GM12878 (cell line): ENCODE measurements at regions not wholly inside any gene's neighbourhood (a gene's known extent, or its start where the extent isn't known, plus 50 kb on each side); places are given as distances from the start of the nearest gene placed in this dataset.

Experiments
- ATAC-seq: fragments of 200-7000 bp; cut with Tn5 transposase; 3 replicates; pipeline ENCODE4 v1.9.1; 2020; ENCODE audit warnings: mild to moderate bottlenecking, moderate library complexity
- BruUV-seq: library from RNA; stranded (reverse); fragments of 400-500 nt; replicated peaks from 2 replicates; lab custom pipeline; 2021; lab: Mats Ljungman, UMichigan
- CTCF ChIA-PET: fragments of 300-600 bp; sonication (Branson Sonifier 250); formaldehyde crosslinking; extraction: SDS; loops from one replicate; lab custom pipeline; 2021; ENCODE audit warnings: inconsistent platforms; lab: Yijun Ruan, JAX
- POLR2A ChIA-PET: fragments of 350-600 bp; formaldehyde crosslinking; extraction: SDS; loops from one replicate; lab custom pipeline; 2021; ENCODE audit warnings: inconsistent platforms; lab: Charles Lee
- RAD21 ChIA-PET: fragments of 300-600 bp; sonication (Branson Sonifier 250); formaldehyde crosslinking; loops from one replicate; lab custom pipeline; 2023; ENCODE audit warnings: antibody characterized with exemption; ENCODE audit not compliant: unreplicated experiment; lab: Charles Lee
- SMC1A ChIA-PET: fragments of 300-600 bp; sonication (Branson Sonifier 250); formaldehyde crosslinking; loops from one replicate; lab custom pipeline; 2023; ENCODE audit not compliant: unreplicated experiment, uncharacterized antibody; lab: Charles Lee
- DNase-seq: peaks from one replicate; pipeline ENCODE4 v3.0.0-alpha.2; 2011; ENCODE audit warnings: low read depth, low spot score
- FAIRE-seq: peaks from 3 replicates; lab custom pipeline; 2011; peaks lifted over from hg19 to GRCh38; lab: Jason Lieb, UNC
- H2AFZ ChIP-seq: 2 replicates; pipeline ENCODE4 v1.6.0; 2011; ENCODE audit warnings: low read depth, low read length, control low read depth; ENCODE audit not compliant: control insufficient read depth
- H3K27ac ChIP-seq: 2 replicates; pipeline ENCODE4 v1.5.1; 2011; ENCODE audit warnings: control low read depth; ENCODE audit not compliant: control insufficient read depth, insufficient read depth
- H3K27me3 ChIP-seq, 2 experiments: replicated peaks in 1 of 2; 2 replicates each; pipeline versions ENCODE4 v1.6.0 to v1.6.1; 2011; ENCODE audit warnings: low read length in 1 of 2; ENCODE audit not compliant: control insufficient read depth in 2 of 2, insufficient read depth in 2 of 2
- H3K36me3 ChIP-seq, 2 experiments: 2 replicates each; pipeline ENCODE4 v1.5.1; 2011; ENCODE audit warnings: low read length in 1 of 2; ENCODE audit not compliant: control insufficient read depth in 2 of 2, insufficient read depth in 2 of 2
- H3K4me1 ChIP-seq: 2 replicates; pipeline ENCODE4 v1.6.1; 2011; ENCODE audit warnings: mild to moderate bottlenecking, low read length, moderate library complexity, mixed read lengths; ENCODE audit not compliant: control insufficient read depth, insufficient read depth
- H3K4me2 ChIP-seq: 2 replicates; pipeline ENCODE4 v1.6.0; 2011; ENCODE audit warnings: control low read depth; ENCODE audit not compliant: control insufficient read depth, insufficient read depth
- H3K4me3 ChIP-seq: fragments of 200-600 bp; sonication (generic); 2 replicates; pipeline ENCODE4 v1.5.1; 2016
- H3K79me2 ChIP-seq: 2 replicates; pipeline ENCODE4 v1.6.0; 2011; ENCODE audit warnings: low read length; ENCODE audit not compliant: control insufficient read depth, insufficient read depth
- H3K9ac ChIP-seq: 2 replicates; pipeline ENCODE4 v1.8.0; 2011; ENCODE audit warnings: low read length, control low read depth, mixed read lengths; ENCODE audit not compliant: control insufficient read depth, insufficient read depth
- H3K9me3 ChIP-seq: replicated peaks from 3 replicates; pipeline ENCODE4 v1.5.1; 2011; ENCODE audit warnings: mild to moderate bottlenecking, low read length; ENCODE audit not compliant: control insufficient read depth, insufficient read depth
- H4K20me1 ChIP-seq: 2 replicates; pipeline ENCODE4 v1.6.0; 2011; ENCODE audit not compliant: control insufficient read depth, insufficient read depth
- CBX5 ChIP-seq: sonication (generic); IDR thresholded peaks from 2 replicates; pipeline ENCODE4 v1.6.1; 2016; ENCODE audit warnings: low read depth, moderate library complexity, mild to moderate bottlenecking, inconsistent platforms
- FOS ChIP-seq: IDR thresholded peaks from 3 replicates; pipeline ENCODE4 v1.6.1; 2011; ENCODE audit warnings: borderline replicate concordance; ENCODE audit not compliant: insufficient read length; ENCODE audit errors: extremely low read depth
- FOXK2 ChIP-seq: fragments of 450-650 bp; IDR thresholded peaks from 2 replicates; pipeline ENCODE4 v1.6.1; 2017; ENCODE audit warnings: mild to moderate bottlenecking, moderate library complexity
- IKZF1 ChIP-seq: fragments of 450-650 bp; conservative IDR thresholded peaks from 2 replicates; pipeline ENCODE4 v1.6.1; 2017; ENCODE audit warnings: antibody characterized with exemption, mild to moderate bottlenecking
- IRF4 ChIP-seq: IDR thresholded peaks from 2 replicates; pipeline ENCODE4 v1.6.1; 2011; ENCODE audit warnings: low read depth, low read length
- MEF2A ChIP-seq: IDR thresholded peaks from 2 replicates; pipeline ENCODE4 v1.6.1; 2011; ENCODE audit warnings: low read depth, mild to moderate bottlenecking, low read length, moderate library complexity; ENCODE audit not compliant: insufficient read depth
- MYC ChIP-seq: IDR thresholded peaks from 2 replicates; pipeline ENCODE4 v1.6.1; 2011; ENCODE audit warnings: mild to moderate bottlenecking, low read length, moderate library complexity, inconsistent platforms; ENCODE audit not compliant: insufficient read depth, insufficient replicate concordance, insufficient read length, severe bottlenecking
- POLR2A ChIP-seq: IDR thresholded peaks from 2 replicates; pipeline ENCODE4 v1.6.1; 2011; ENCODE audit warnings: low read depth, mild to moderate bottlenecking, low read length
- STAT3 ChIP-seq: IDR thresholded peaks from 2 replicates; pipeline ENCODE4 v1.6.1; 2011; ENCODE audit warnings: low read depth, low read length, improper control_type of control experiment
- ZNF384 ChIP-seq: IDR thresholded peaks from 2 replicates; pipeline ENCODE4 v1.6.1; 2012; ENCODE audit warnings: low read depth, mild to moderate bottlenecking, low read length, improper control_type of control experiment, borderline replicate concordance
- WGBS: methylation state at CpG from one replicate; pipeline ENCODE4 v1.1.6; 2016; ENCODE audit warnings: low lambda C conversion rate; ENCODE audit not compliant: insufficient replicate concordance, insufficient coverage; ENCODE audit errors: missing lambda C conversion rate; 5-methylcytosine and 5-hydroxymethylcytosine counted together
- in situ Hi-C: fragments of 300-500 bp; cut with MboI; formaldehyde crosslinking; loops from 9 replicates; pipeline ENCODE4 v1.14.3; 2018; ENCODE audit warnings: mixed read lengths
- intact Hi-C: fragments of 100-400 bp; cut with micrococcal nuclease; formaldehyde crosslinking; loops from one replicate; pipeline ENCODE4 v1.14.2; 2022; ENCODE audit not compliant: unreplicated experiment
- TF ChIP-seq, protein P1 (sequence below): IDR thresholded peaks from 2 replicates; pipeline ENCODE4 v1.6.1; 2011; ENCODE audit warnings: borderline replicate concordance, low read depth, mild to moderate bottlenecking, moderate library complexity, low read length; ENCODE audit not compliant: insufficient read depth, poor library complexity, severe bottlenecking

- POLR2A ChIA-PET = no interaction called here
- 49% methylated on average over 3 of the region's 3 CpGs for WGBS
Observed at GRCh38 chr10:44267007-44267406, 117.9 kb downstream of the CXCL12 start.

More at GRCh38 chr10:44267007-44267406, 117.9 kb downstream of the CXCL12 start:
- intact Hi-C loops = no loop called here
- no peak for ATAC-seq
- Histone ChIP-seq H4K20me1 (no peaks in the 10 kb centered on the region), H3K4me1 (peaks cover 26% of the 10 kb centered on the region), H3K79me2 (no peaks in the 10 kb centered on the region), H3K4me2 (no peak overlapping the region), H3K9me3 (no peaks in the 10 kb centered on the region; the same call in 2 of the 3 replicates), H3K27me3 (no peaks in the 10 kb centered on the region), H3K9ac (no peak overlapping the region), H3K36me3 (no peaks in the 10 kb centered on the region), H3K27ac (no peak overlapping the region), H3K4me3 (no peak overlapping the region), H2AFZ (no peak overlapping the region)
- no peak for TF ChIP-seq IKZF1
- no peak for TF ChIP-seq MEF2A
- no peak for TF ChIP-seq STAT3
- no peak for TF ChIP-seq POLR2A
- no peak for TF ChIP-seq IRF4
- no peak for TF ChIP-seq MYC
- no peak for TF ChIP-seq ZNF384
- no peak for TF ChIP-seq FOS
- TF ChIP-seq CBX5 = no peak
- TF ChIP-seq, protein P1, sequence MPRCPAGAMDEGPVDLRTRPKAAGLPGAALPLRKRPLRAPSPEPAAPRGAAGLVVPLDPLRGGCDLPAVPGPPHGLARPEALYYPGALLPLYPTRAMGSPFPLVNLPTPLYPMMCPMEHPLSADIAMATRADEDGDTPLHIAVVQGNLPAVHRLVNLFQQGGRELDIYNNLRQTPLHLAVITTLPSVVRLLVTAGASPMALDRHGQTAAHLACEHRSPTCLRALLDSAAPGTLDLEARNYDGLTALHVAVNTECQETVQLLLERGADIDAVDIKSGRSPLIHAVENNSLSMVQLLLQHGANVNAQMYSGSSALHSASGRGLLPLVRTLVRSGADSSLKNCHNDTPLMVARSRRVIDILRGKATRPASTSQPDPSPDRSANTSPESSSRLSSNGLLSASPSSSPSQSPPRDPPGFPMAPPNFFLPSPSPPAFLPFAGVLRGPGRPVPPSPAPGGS = no peak
- no peak for TF ChIP-seq FOXK2
- FAIRE-seq = no peak
- ChIA-PET CTCF (no interaction called here), SMC1A (no interaction called here), RAD21 (no interaction called here)
- in situ Hi-C loops = no loop called here
- no peak for DNase-seq
- no TSS peak for BruUV-seq
